ENCODE measurements at regions not wholly inside any gene's neighbourhood (a gene's known extent, or its start where the extent isn't known, plus 50 kb on each side); places are given as distances from the start of the nearest gene placed in this dataset.

DNA sequence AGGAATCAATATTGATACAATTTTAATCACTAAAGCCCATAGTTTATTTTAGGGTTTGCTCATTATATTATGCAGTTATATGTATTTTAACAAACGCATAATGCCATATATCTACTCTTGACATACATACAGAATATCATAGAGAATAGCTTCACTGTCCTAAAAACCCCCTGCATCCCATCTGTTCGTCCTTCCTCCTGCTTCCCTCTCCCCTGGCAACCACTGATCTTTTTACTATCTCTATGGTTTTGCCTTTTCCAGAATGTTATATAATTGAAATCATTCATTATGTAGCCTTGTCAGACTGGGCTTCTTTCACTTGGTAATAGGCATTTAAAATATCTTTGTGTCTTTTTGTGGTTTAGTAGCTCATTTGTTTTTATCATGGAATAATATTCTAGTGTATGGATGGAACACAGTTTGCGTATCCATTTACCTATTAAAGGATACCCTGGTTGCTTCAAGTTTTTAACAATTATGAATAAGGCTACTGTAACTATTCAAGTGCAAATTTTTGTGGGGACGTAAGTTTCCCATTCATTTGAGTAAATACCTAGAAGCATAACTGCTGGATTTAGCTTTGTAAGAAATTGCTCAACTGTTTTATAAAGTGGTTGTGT lies 801.6 kb upstream of the GCFC2 start:
- Histone ChIP-seq H3K27me3 (ENCODE audit: insufficient read depth, low read length, poor library complexity) (no peaks in the 10 kb centered on the region), H3K36me3 (ENCODE audit: insufficient read depth, low read length) (no peaks in the 10 kb centered on the region), H3K27ac (ENCODE audit: low read length) (no peak overlapping the region), H3K9me3 (ENCODE audit: insufficient read depth, low read length, severe bottlenecking) (no peaks in the 10 kb centered on the region), H2AFZ (ENCODE audit: low read depth, low read length) (no peak overlapping the region), H3K4me1 (ENCODE audit: insufficient read depth, low read length) (no peaks in the 10 kb centered on the region), H3K4me2 (ENCODE audit: insufficient read depth, low read length) (no peak overlapping the region), H3K4me3 (ENCODE audit: low read depth in 1 of 2, low read length in 2 of 2) (no peak overlapping the region), H3K9ac (ENCODE audit: low read depth, low read length) (no peak overlapping the region), H4K20me1 (ENCODE audit: insufficient read depth, low read length) (no peaks in the 10 kb centered on the region), H3K79me2 (ENCODE audit: insufficient read depth, low read length) (no peaks in the 10 kb centered on the region)
- ATAC-seq (ENCODE audit: insufficient read depth, low read depth) = no peak
- TF ChIP-seq EZH2 (IDR thresholded peaks at IDR 0.05; ENCODE audit: borderline replicate concordance, low read depth, low read length, severe bottlenecking) = no peak
- TF ChIP-seq, protein P1, sequence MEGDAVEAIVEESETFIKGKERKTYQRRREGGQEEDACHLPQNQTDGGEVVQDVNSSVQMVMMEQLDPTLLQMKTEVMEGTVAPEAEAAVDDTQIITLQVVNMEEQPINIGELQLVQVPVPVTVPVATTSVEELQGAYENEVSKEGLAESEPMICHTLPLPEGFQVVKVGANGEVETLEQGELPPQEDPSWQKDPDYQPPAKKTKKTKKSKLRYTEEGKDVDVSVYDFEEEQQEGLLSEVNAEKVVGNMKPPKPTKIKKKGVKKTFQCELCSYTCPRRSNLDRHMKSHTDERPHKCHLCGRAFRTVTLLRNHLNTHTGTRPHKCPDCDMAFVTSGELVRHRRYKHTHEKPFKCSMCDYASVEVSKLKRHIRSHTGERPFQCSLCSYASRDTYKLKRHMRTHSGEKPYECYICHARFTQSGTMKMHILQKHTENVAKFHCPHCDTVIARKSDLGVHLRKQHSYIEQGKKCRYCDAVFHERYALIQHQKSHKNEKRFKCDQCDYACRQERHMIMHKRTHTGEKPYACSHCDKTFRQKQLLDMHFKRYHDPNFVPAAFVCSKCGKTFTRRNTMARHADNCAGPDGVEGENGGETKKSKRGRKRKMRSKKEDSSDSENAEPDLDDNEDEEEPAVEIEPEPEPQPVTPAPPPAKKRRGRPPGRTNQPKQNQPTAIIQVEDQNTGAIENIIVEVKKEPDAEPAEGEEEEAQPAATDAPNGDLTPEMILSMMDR (IDR thresholded peaks at IDR 0.05; ENCODE audit: borderline replicate concordance, extremely low read depth, low read length, poor library complexity, severe bottlenecking) = no peak
- DNase-seq = no peak

DNA sequence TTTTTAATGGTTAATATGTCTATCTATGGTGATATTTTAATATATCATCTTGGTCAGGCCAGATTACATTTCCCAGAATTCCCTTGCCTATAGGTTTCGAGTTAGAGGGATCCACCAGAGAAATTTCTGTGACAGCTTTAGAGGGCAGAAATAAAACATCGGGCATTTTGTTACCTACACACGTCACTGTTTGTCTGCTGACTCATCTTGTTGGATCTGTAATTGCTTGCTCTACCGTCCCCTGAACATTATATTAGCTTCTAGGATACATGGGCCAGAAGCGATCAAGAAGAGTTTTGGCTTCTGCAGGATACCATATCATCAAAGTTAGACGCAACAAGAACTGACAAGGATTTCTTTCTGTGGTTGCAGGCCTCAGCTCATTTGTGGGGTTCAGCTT lies 795.8 kb upstream of the GCFC2 start:
- H3K27me3 ChIP-seq (ENCODE audit: insufficient read depth, low read length, poor library complexity) = no peaks in the 10 kb centered on the region
- TF ChIP-seq, protein P1 (IDR thresholded peaks at IDR 0.05; ENCODE audit: borderline replicate concordance, extremely low read depth, low read length, poor library complexity, severe bottlenecking) = no peak
- no peak for TF ChIP-seq EZH2 (IDR thresholded peaks at IDR 0.05; ENCODE audit: borderline replicate concordance, low read depth, low read length, severe bottlenecking)
- DNase-seq (no peak), ATAC-seq (ENCODE audit: insufficient read depth, low read depth) (no peak)
- H4K20me1 ChIP-seq (ENCODE audit: insufficient read depth, low read length) = no peaks in the 10 kb centered on the region
- no peak overlapping the region for H2AFZ ChIP-seq (ENCODE audit: low read depth, low read length)
- H3K9me3 ChIP-seq (ENCODE audit: insufficient read depth, low read length, severe bottlenecking) = no peaks in the 10 kb centered on the region
- H3K4me1 ChIP-seq (ENCODE audit: insufficient read depth, low read length) = no peaks in the 10 kb centered on the region
- no peak overlapping the region for H3K4me3 ChIP-seq (ENCODE audit: low read depth in 1 of 2, low read length in 2 of 2)
- no peaks in the 10 kb centered on the region for H3K79me2 ChIP-seq (ENCODE audit: insufficient read depth, low read length)
- no peak overlapping the region for H3K27ac ChIP-seq (ENCODE audit: low read length)
- H3K4me2 ChIP-seq (ENCODE audit: insufficient read depth, low read length) = no peak overlapping the region
- H3K9ac ChIP-seq (ENCODE audit: low read depth, low read length) = no peak overlapping the region
- H3K36me3 ChIP-seq (ENCODE audit: insufficient read depth, low read length) = no peaks in the 10 kb centered on the region

DNA sequence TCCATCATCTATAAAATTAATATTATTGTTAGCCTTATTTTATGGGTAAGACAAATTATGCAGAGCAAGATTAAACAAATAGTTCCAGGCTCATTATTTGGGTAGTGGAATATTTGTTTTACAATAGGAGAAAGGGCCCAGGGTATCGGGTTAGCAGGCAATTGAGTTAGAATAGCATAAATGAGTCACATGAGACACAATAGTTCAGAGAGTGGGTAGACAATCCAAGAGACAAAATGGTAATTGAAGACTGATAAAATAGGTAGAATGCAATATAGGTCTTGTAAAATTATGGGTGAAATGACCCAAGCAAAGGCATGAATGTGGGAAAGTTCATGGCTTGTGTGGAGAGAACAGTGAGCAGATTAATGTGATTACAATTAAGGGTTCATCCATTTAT lies 790.9 kb upstream of the GCFC2 start:
- Histone ChIP-seq H3K4me1 (ENCODE audit: insufficient read depth, low read length) (no peaks in the 10 kb centered on the region), H3K27ac (ENCODE audit: low read length) (no peak overlapping the region), H3K4me2 (ENCODE audit: insufficient read depth, low read length) (no peak overlapping the region), H3K36me3 (ENCODE audit: insufficient read depth, low read length) (no peaks in the 10 kb centered on the region), H3K4me3 (ENCODE audit: low read depth in 1 of 2, low read length in 2 of 2) (no peak overlapping the region), H2AFZ (ENCODE audit: low read depth, low read length) (no peak overlapping the region), H4K20me1 (ENCODE audit: insufficient read depth, low read length) (no peaks in the 10 kb centered on the region), H3K27me3 (ENCODE audit: insufficient read depth, low read length, poor library complexity) (no peaks in the 10 kb centered on the region), H3K9me3 (ENCODE audit: insufficient read depth, low read length, severe bottlenecking) (no peaks in the 10 kb centered on the region), H3K79me2 (ENCODE audit: insufficient read depth, low read length) (no peaks in the 10 kb centered on the region), H3K9ac (ENCODE audit: low read depth, low read length) (no peak overlapping the region)
- TF ChIP-seq, protein P1 (IDR thresholded peaks at IDR 0.05; ENCODE audit: borderline replicate concordance, extremely low read depth, low read length, poor library complexity, severe bottlenecking) = no peak
- TF ChIP-seq EZH2 (IDR thresholded peaks at IDR 0.05; ENCODE audit: borderline replicate concordance, low read depth, low read length, severe bottlenecking) = no peak
- ATAC-seq (ENCODE audit: insufficient read depth, low read depth) (no peak), DNase-seq (no peak)
